PC-3 (cell line): ENCODE measurements at regions not wholly inside any gene's neighbourhood (a gene's known extent, or its start where the extent isn't known, plus 50 kb on each side); places are given as distances from the start of the nearest gene placed in this dataset.

ENCODE experiments used
- CTCF ChIP-seq: fragments of 300-600 bp; sonication (generic); conservative IDR thresholded peaks from 2 replicates; pipeline ENCODE4 v1.5.1; 2017; ENCODE audit warnings: antibody characterized with exemption, low read depth, mild to moderate bottlenecking, low read length
- EZH2 ChIP-seq: fragments of 300-600 bp; sonication (generic); IDR thresholded peaks from one replicate; pipeline ENCODE4 v1.6.1; 2017; ENCODE audit warnings: antibody characterized with exemption, mild to moderate bottlenecking, low read length; ENCODE audit not compliant: unreplicated experiment

- TF ChIP-seq CTCF (no peak), EZH2 (no peak)
These were observed 492.8 kb upstream of the FSIP2 start for GRCh38 chr2:185245806-185246205.
